ENCODE measurements at regions not wholly inside any gene's neighbourhood (a gene's known extent, or its start where the extent isn't known, plus 50 kb on each side); places are given as distances from the start of the nearest gene placed in this dataset.

DNA sequence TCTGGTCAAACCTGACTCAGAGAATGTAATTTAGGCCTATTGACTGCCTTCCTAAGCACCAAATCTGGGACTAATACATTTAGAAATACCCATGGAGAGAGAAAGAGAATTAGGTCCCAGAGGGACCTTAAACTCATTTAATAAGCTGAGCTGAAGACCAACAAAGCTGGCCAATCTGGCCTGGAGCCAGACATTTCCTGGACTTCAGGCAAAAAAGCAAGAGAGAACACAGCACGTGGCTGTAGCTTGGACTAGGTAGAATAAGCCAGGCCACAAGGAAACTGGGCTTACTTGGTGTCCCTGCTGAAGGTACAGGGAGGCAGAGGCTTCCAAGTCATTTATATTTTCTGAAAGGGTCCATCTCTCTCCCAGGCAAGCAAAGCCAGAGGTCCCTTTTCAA lies 88.1 kb downstream of the RTP4 start:
- no peaks in the 10 kb centered on the region for H4K20me1 ChIP-seq (ENCODE audit: control insufficient read depth, insufficient read depth, low read depth, low read length)
- H3F3A ChIP-seq (ENCODE audit: control insufficient read depth, insufficient read depth) = no peaks in the 10 kb centered on the region
- no peaks in the 10 kb centered on the region for H3K79me2 ChIP-seq (ENCODE audit: control insufficient read depth, low read length)
- H3K4me2 ChIP-seq (ENCODE audit: low read length) = no peak overlapping the region
- TF ChIP-seq, protein P1, sequence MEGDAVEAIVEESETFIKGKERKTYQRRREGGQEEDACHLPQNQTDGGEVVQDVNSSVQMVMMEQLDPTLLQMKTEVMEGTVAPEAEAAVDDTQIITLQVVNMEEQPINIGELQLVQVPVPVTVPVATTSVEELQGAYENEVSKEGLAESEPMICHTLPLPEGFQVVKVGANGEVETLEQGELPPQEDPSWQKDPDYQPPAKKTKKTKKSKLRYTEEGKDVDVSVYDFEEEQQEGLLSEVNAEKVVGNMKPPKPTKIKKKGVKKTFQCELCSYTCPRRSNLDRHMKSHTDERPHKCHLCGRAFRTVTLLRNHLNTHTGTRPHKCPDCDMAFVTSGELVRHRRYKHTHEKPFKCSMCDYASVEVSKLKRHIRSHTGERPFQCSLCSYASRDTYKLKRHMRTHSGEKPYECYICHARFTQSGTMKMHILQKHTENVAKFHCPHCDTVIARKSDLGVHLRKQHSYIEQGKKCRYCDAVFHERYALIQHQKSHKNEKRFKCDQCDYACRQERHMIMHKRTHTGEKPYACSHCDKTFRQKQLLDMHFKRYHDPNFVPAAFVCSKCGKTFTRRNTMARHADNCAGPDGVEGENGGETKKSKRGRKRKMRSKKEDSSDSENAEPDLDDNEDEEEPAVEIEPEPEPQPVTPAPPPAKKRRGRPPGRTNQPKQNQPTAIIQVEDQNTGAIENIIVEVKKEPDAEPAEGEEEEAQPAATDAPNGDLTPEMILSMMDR (IDR thresholded peaks at IDR 0.05; ENCODE audit: low read depth, low read length, poor library complexity, severe bottlenecking) = no peak
- no peak for TF ChIP-seq EZH2phosphoT487 (IDR thresholded peaks at IDR 0.05; ENCODE audit: borderline replicate concordance, low read length)
- H3K4me1 ChIP-seq (ENCODE audit: control insufficient read depth, low read length) = no peaks in the 10 kb centered on the region
- H3K9me2 ChIP-seq (replicated peaks; ENCODE audit: control insufficient read depth, low read length) = no peaks in the 10 kb centered on the region
- no peaks in the 10 kb centered on the region for H3K9me3 ChIP-seq (ENCODE audit: control insufficient read depth, insufficient read depth, low read length)
- no peaks in the 10 kb centered on the region for H3K36me3 ChIP-seq (ENCODE audit: control insufficient read depth, low read length)
- no peak overlapping the region for H3K4me3 ChIP-seq (ENCODE audit: low read length)
- H3K27me3 ChIP-seq (ENCODE audit: control insufficient read depth, low read length) = no peaks in the 10 kb centered on the region
- no peak overlapping the region for H3K27ac ChIP-seq (ENCODE audit: low read depth, low read length)

DNA sequence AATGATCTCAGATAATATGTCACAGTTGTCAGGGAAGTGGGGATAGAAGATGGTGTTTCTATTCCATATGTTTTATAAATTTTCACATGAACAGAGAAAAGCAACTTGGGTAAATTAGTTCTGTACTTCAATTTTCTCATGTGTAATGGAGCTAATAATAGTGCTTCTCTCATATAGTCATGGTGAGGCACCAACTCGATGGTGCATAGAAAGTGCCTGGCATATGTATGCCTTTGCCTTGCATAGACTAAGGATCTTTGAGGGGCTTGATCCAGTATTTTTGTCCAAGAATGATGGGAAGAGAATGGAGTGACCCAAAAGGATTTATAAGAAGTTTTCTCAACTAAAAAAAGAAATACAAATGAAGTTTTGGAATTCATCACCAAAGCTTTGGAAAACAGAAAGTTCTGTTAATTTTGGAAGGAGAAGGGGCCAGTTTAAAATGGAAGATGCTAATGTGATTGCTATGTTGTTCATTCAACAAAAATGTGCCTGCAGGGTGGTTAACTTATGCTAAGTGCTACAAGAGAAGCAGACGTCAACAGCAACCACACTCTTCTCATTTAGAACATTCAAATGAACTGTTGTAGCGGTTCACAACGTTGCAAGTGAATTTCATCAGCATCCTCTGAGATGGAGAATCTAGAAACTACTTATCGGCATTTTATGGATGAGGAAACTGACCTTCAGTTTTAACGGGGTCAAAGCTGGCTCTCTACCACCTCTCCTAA lies 86.1 kb downstream of the RTP4 start:
- Histone ChIP-seq H3K4me2 (ENCODE audit: low read length) (no peak overlapping the region), H3K9me2 (replicated peaks; ENCODE audit: control insufficient read depth, low read length) (no peaks in the 10 kb centered on the region), H4K20me1 (ENCODE audit: control insufficient read depth, insufficient read depth, low read depth, low read length) (no peaks in the 10 kb centered on the region), H3K79me2 (ENCODE audit: control insufficient read depth, low read length) (no peaks in the 10 kb centered on the region), H3K27me3 (ENCODE audit: control insufficient read depth, low read length) (no peaks in the 10 kb centered on the region), H3K36me3 (ENCODE audit: control insufficient read depth, low read length) (no peaks in the 10 kb centered on the region), H3K27ac (ENCODE audit: low read depth, low read length) (no peak overlapping the region), H3K4me1 (ENCODE audit: control insufficient read depth, low read length) (no peaks in the 10 kb centered on the region), H3K9me3 (ENCODE audit: control insufficient read depth, insufficient read depth, low read length) (no peaks in the 10 kb centered on the region), H3F3A (ENCODE audit: control insufficient read depth, insufficient read depth) (no peaks in the 10 kb centered on the region), H3K4me3 (ENCODE audit: low read length) (no peak overlapping the region)
- TF ChIP-seq, protein P1 (IDR thresholded peaks at IDR 0.05; ENCODE audit: low read depth, low read length, poor library complexity, severe bottlenecking) = no peak
- TF ChIP-seq EZH2phosphoT487 (IDR thresholded peaks at IDR 0.05; ENCODE audit: borderline replicate concordance, low read length) = no peak

DNA sequence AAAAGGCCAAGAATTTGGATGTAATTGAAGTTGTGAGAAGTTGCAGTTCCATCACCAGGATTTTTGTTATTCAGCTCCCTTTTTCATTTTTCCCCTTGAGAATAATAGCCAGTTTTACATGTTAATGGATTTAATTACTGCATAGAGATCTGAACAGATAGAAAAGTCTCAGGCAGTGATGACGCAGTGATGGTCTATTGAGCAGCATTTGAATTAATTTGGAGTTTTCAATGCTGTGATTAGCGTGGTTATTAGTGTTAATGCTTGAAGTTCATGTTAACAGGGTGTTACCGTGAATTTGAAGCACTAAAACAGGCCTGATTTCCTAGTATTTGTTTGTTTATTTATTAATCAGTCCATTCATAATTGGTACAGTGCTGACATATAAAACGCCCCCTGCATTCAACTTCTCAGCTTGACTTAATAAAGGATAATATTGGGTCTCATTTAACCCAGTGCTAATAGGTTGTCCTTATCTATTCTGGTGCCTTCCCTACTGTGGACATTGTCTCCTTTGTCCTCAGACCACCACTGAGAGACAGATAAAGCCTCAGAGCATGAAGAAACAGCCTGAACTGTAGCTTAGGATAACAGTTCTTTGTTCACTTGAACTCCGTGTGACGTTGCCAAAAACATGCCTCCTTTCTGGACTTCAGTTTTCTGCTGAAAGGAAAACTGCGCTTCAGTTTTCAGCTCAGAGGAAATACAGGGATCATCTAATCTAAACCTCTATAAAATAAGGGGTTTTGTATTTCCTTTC lies 82.4 kb downstream of the RTP4 start:
- Histone ChIP-seq H3K36me3 (ENCODE audit: control insufficient read depth, low read length) (no peaks in the 10 kb centered on the region), H3K9me2 (replicated peaks; ENCODE audit: control insufficient read depth, low read length) (no peaks in the 10 kb centered on the region), H3K27me3 (ENCODE audit: control insufficient read depth, low read length) (no peaks in the 10 kb centered on the region), H3K4me1 (ENCODE audit: control insufficient read depth, low read length) (no peaks in the 10 kb centered on the region), H3K9me3 (ENCODE audit: control insufficient read depth, insufficient read depth, low read length) (no peaks in the 10 kb centered on the region), H4K20me1 (ENCODE audit: control insufficient read depth, insufficient read depth, low read depth, low read length) (no peaks in the 10 kb centered on the region), H3K4me2 (ENCODE audit: low read length) (no peak overlapping the region), H3F3A (ENCODE audit: control insufficient read depth, insufficient read depth) (no peaks in the 10 kb centered on the region), H3K4me3 (ENCODE audit: low read length) (no peak overlapping the region), H3K27ac (ENCODE audit: low read depth, low read length) (no peak overlapping the region), H3K79me2 (ENCODE audit: control insufficient read depth, low read length) (no peaks in the 10 kb centered on the region)
- TF ChIP-seq EZH2phosphoT487 (IDR thresholded peaks at IDR 0.05; ENCODE audit: borderline replicate concordance, low read length) = no peak
- TF ChIP-seq, protein P1 (IDR thresholded peaks at IDR 0.05; ENCODE audit: low read depth, low read length, poor library complexity, severe bottlenecking) = no peak

All from DOHH2 (cell line).